DND-41 (cell line): ENCODE measurements at regions not wholly inside any gene's neighbourhood (a gene's known extent, or its start where the extent isn't known, plus 50 kb on each side); places are given as distances from the start of the nearest gene placed in this dataset.

ENCODE experiments used
- ATAC-seq: fragments of 200-7000 bp; cut with Tn5 transposase; 3 replicates; pipeline ENCODE4 v1.9.1; 2021; ENCODE audit warnings: low read depth; ENCODE audit not compliant: insufficient read depth
- DNase-seq: peaks from one replicate; pipeline ENCODE4 v3.0.0-alpha.2; 2020
- H2AFZ ChIP-seq: 2 replicates; pipeline ENCODE4 v1.6.0; 2012; ENCODE audit warnings: low read depth, low read length
- H3K27ac ChIP-seq: 2 replicates; pipeline ENCODE4 v1.5.1; 2012; ENCODE audit warnings: low read length, inconsistent platforms
- H3K27me3 ChIP-seq: fragments of 200-600 bp; sonication (generic); 2 replicates; pipeline ENCODE4 v1.6.0; 2012; ENCODE audit warnings: low read length, mild to moderate bottlenecking, inconsistent platforms; ENCODE audit not compliant: insufficient read depth, poor library complexity
- H3K36me3 ChIP-seq: 2 replicates; pipeline ENCODE4 v1.5.1; 2012; ENCODE audit warnings: low read length, inconsistent platforms; ENCODE audit not compliant: insufficient read depth
- H3K4me1 ChIP-seq: 2 replicates; pipeline ENCODE4 v1.5.1; 2012; ENCODE audit warnings: mild to moderate bottlenecking, low read length; ENCODE audit not compliant: insufficient read depth
- H3K4me2 ChIP-seq: 2 replicates; pipeline ENCODE4 v1.6.0; 2012; ENCODE audit warnings: mild to moderate bottlenecking, moderate library complexity, low read length, inconsistent platforms; ENCODE audit not compliant: insufficient read depth
- H3K4me3 ChIP-seq, 2 experiments: fragments of 200-600 bp in 1 of 2; shearing (Covaris generic) in 1 of 2; 2 replicates each; pipeline ENCODE4 v1.5.1; 2012 to 2016; ENCODE audit warnings: inconsistent platforms in 2 of 2, low read length in 2 of 2, mild to moderate bottlenecking in 2 of 2, low read depth in 1 of 2, moderate library complexity in 1 of 2
- H3K79me2 ChIP-seq: 2 replicates; pipeline ENCODE4 v1.6.0; 2012; ENCODE audit warnings: low read length, inconsistent platforms; ENCODE audit not compliant: insufficient read depth
- H3K9ac ChIP-seq: 2 replicates; pipeline ENCODE4 v1.6.0; 2012; ENCODE audit warnings: low read depth, mild to moderate bottlenecking, inconsistent platforms, low read length, moderate library complexity
- H3K9me3 ChIP-seq: 2 replicates; pipeline ENCODE4 v1.5.1; 2012; ENCODE audit warnings: low read length, moderate library complexity, mild to moderate bottlenecking, inconsistent platforms; ENCODE audit not compliant: insufficient read depth, severe bottlenecking
- H4K20me1 ChIP-seq: 2 replicates; pipeline ENCODE4 v1.6.0; 2012; ENCODE audit warnings: low read length; ENCODE audit not compliant: insufficient read depth
- CTCF ChIP-seq: IDR thresholded peaks from 2 replicates; pipeline ENCODE4 v1.5.1; 2012; ENCODE audit warnings: borderline replicate concordance, low read length, moderate library complexity, mild to moderate bottlenecking; ENCODE audit not compliant: poor library complexity, severe bottlenecking; ENCODE audit errors: extremely low read depth
- EZH2 ChIP-seq: IDR thresholded peaks from 3 replicates; pipeline ENCODE4 v1.6.1; 2012; ENCODE audit warnings: borderline replicate concordance, low read depth, mild to moderate bottlenecking, moderate library complexity, low read length, inconsistent platforms; ENCODE audit not compliant: severe bottlenecking

GRCh38 chr16:14362774-14363371 lies 267.2 kb downstream of the PARN start:
- no peak for DNase-seq
- H3K27me3 ChIP-seq: no peaks in the 10 kb centered on the region
- TF ChIP-seq CTCF: no peak
- TF ChIP-seq EZH2: no peak
- no peaks in the 10 kb centered on the region for H4K20me1 ChIP-seq
- no peak overlapping the region for H3K4me3 ChIP-seq
- H3K4me1 ChIP-seq: no peaks in the 10 kb centered on the region
- no peaks in the 10 kb centered on the region for H3K9me3 ChIP-seq
- no peaks in the 10 kb centered on the region for H3K79me2 ChIP-seq
- H3K36me3 ChIP-seq: no peaks in the 10 kb centered on the region
- H2AFZ ChIP-seq: no peak overlapping the region
- no peak overlapping the region for H3K9ac ChIP-seq
- no peak for ATAC-seq
- no peak overlapping the region for H3K4me2 ChIP-seq
- H3K27ac ChIP-seq: no peak overlapping the region

- no peak overlapping the region for H3K4me3 ChIP-seq
- H3K4me2 ChIP-seq: no peak overlapping the region
- no peaks in the 10 kb centered on the region for H3K36me3 ChIP-seq
- ATAC-seq (no peak), DNase-seq (no peak)
- H3K4me1 ChIP-seq: no peaks in the 10 kb centered on the region
- H3K9me3 ChIP-seq: no peaks in the 10 kb centered on the region
- H2AFZ ChIP-seq: no peak overlapping the region
- no peaks in the 10 kb centered on the region for H3K27me3 ChIP-seq
- TF ChIP-seq EZH2: no peak
- no peak for TF ChIP-seq CTCF
- no peak overlapping the region for H3K9ac ChIP-seq
- no peaks in the 10 kb centered on the region for H4K20me1 ChIP-seq
- H3K27ac ChIP-seq: no peak overlapping the region
- no peaks in the 10 kb centered on the region for H3K79me2 ChIP-seq
Measured at GRCh38 chr16:14360326-14361037, 269.6 kb downstream of the PARN start.

DNA sequence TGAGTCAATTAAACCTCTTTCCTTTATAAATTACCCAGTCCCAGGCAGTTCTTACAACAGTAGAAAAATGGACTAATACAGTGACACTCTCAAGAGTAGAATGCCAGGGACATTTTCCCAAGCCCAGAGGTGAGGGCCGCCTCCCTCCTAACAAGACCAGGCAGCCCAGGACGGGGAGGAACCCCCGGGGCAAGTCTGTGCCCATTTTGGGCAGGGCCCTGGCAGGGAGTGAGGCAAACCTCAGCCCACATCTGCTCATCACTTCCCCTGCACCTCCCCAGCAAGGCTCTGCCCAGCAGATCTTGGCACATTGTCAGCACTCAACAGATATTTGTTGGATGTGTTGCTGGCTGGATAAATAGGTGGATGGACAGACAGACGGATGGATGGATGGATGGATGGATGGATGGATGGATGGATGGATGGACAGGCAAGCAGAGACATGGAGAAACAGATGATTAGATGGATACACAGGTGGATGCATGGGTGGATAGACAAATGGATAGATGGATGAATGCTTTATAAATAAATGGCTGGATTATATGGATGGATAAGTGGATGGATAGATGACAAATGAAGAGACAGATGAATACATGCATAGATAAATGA lies 271.3 kb downstream of the PARN start:
- no peak for ATAC-seq
- Histone ChIP-seq H3K27ac (no peak overlapping the region), H3K9ac (no peak overlapping the region)

More for the DNA sequence above, 271.3 kb downstream of the PARN start:
- no peak overlapping the region for H2AFZ ChIP-seq
- H3K79me2 ChIP-seq: no peaks in the 10 kb centered on the region
- TF ChIP-seq EZH2 (no peak), CTCF (no peak)
- H3K4me3 ChIP-seq: no peak overlapping the region
- no peaks in the 10 kb centered on the region for H3K27me3 ChIP-seq
- no peaks in the 10 kb centered on the region for H3K4me1 ChIP-seq
- H3K4me2 ChIP-seq: no peak overlapping the region
- H4K20me1 ChIP-seq: no peaks in the 10 kb centered on the region
- DNase-seq: no peak
- no peaks in the 10 kb centered on the region for H3K36me3 ChIP-seq
- no peaks in the 10 kb centered on the region for H3K9me3 ChIP-seq
